Breast epithelium (tissue), 3 donors: ENCODE measurements at regions not wholly inside any gene's neighbourhood (a gene's known extent, or its start where the extent isn't known, plus 50 kb on each side); places are given as distances from the start of the nearest gene placed in this dataset.

ENCODE experiments used
- POLR2A ChIP-seq: fragments of 450-650 bp; IDR thresholded peaks from one replicate; pipeline ENCODE4 v1.6.1; 2016; ENCODE audit warnings: antibody characterized with exemption, mild to moderate bottlenecking, moderate library complexity
- TF ChIP-seq, protein P1 (sequence below), 3 donors: fragments of 450-650 bp; IDR thresholded peaks; one replicate each; pipeline ENCODE4 v1.5.1; 2016 to 2017; ENCODE audit warnings: antibody characterized with exemption in 3 of 3, mild to moderate bottlenecking in 3 of 3, moderate library complexity in 3 of 3

DNA sequence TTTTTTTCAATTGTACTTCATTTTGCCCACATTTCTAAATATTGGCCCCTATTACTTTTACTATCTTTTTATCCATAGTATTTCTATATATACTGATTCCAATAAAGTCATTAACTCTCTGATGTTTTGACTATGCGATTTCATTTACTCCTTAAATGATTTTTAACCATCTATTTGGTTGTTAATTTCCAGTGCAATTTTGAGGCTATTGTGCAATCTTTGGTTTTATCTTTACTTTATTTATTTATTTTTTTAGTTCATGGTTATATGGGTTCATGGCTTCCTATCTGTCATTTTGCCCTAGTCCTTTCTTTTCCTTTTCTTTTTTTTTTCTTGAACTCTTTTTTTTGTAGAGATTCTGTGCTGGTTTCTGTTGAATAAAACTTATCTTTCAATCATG is 1408.0 kb upstream of the GBE1 start:
- TF ChIP-seq, protein P1, sequence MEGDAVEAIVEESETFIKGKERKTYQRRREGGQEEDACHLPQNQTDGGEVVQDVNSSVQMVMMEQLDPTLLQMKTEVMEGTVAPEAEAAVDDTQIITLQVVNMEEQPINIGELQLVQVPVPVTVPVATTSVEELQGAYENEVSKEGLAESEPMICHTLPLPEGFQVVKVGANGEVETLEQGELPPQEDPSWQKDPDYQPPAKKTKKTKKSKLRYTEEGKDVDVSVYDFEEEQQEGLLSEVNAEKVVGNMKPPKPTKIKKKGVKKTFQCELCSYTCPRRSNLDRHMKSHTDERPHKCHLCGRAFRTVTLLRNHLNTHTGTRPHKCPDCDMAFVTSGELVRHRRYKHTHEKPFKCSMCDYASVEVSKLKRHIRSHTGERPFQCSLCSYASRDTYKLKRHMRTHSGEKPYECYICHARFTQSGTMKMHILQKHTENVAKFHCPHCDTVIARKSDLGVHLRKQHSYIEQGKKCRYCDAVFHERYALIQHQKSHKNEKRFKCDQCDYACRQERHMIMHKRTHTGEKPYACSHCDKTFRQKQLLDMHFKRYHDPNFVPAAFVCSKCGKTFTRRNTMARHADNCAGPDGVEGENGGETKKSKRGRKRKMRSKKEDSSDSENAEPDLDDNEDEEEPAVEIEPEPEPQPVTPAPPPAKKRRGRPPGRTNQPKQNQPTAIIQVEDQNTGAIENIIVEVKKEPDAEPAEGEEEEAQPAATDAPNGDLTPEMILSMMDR (IDR thresholded peaks at IDR 0.05): no peak
- no peak for TF ChIP-seq POLR2A
